GM21825 (cell line): ENCODE measurements at regions not wholly inside any gene's neighbourhood (a gene's known extent, or its start where the extent isn't known, plus 50 kb on each side); places are given as distances from the start of the nearest gene placed in this dataset.

Experiments
- ATAC-seq: cut with Tn5 transposase; IDR thresholded peaks from one replicate; pipeline ENCODE4 v1.9.1; 2021; ENCODE audit warnings: mild to moderate bottlenecking, moderate library complexity; ENCODE audit not compliant: unreplicated experiment

DNA sequence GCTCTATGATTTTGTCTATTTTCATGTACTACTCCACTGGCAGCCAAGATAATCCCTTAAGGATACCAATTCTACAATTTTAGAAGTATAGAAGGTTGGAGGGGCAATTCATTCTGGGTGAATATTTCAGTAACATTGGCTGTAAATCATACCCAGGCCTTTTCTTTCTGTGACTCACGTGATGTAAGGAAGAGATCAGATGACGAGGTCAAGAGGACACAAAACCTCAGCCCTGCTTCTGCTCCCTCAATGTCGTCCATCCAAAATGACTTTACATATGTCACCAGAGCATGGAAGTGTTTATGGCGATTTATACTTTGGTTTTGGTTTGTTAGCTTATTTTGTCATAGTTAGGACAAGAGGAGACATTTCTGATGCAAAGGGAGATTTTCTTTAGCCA is 70.7 kb upstream of the SLC4A4 start:
- ATAC-seq, result no peak

GRCh38 chr4:71269233-71269632 is 69.6 kb upstream of the SLC4A4 start:
- ATAC-seq, result no peak

DNA sequence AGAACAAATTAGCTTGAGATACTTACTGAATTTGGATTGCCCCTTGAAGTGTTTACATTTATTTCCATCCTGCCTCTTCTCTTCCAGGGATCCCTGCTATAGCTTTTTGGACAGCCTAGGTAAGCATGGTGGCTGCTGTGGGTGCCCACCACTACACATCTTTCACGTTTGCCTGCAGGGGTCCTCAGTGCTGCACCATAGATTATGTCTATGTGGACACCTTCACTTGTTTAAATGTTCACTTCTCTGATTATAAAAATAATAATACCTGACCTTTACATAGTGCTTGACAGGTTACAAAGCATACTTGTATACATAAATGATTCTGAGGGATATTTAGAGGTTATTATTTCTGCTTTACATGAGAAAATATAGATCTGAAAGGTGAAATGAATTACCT is 67.9 kb upstream of the SLC4A4 start:
- no peak for ATAC-seq

GRCh38 chr4:71272976-71273375 is 65.8 kb upstream of the SLC4A4 start:
- ATAC-seq, result no peak

DNA sequence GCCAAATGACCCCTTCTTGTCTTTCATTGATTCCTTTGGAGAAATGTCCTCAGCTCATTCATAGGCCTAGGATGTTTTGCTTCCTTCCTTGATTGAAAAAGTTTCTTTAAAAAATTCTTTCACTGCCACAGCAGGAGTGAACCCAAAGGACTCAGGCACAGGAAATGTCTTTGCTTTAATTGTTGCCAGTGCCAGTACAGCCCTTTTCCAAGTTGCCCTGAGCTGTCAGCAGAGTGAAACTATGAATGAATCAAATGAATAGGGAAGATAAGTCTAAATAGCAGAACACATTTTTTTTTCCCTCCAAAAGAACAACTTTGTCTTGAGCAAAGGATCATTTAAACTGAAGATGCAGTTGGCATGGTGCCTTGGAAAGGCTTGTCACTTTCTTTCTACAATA is 63.8 kb upstream of the SLC4A4 start:
- no peak for ATAC-seq

GRCh38 chr4:71275570-71275969 is 63.2 kb upstream of the SLC4A4 start:
- ATAC-seq, result no peak

- ATAC-seq, result no peak
Measured at GRCh38 chr4:71277353-71277752, 61.5 kb upstream of the SLC4A4 start.

- no peak for ATAC-seq
Measured at GRCh38 chr4:71283642-71284257, 55.1 kb upstream of the SLC4A4 start.

- ATAC-seq, result no peak
Measured at GRCh38 chr4:71287305-71287704, 51.5 kb upstream of the SLC4A4 start.

DNA sequence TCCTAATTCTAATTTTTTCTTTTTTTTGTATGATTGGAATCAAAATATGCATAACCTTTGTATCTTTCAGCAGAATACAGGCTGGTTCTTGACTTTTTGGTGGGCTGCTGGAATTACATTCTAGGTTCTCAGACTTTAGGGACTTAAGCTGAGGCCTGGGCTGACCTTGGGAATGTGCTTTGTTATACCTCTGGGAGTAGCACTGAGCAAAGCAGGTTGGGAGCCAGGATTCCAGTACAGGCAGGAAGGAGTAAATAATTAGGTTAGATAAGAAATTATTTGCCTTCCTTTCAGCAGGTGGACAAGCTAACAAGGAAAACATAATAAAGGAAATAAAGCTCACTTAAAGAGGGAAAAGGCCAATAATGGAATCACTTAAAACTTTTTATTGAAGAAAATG is 49.9 kb upstream of the SLC4A4 start:
- no peak for ATAC-seq
